Activated CD4-positive, alpha-beta memory T cell treated with anti-CD3 and anti-CD28 coated beads, Interleukin-2, amount 10 ng/mL, durations not matched to agents 7 days and 5 days (primary cell): ENCODE measurements at regions not wholly inside any gene's neighbourhood (a gene's known extent, or its start where the extent isn't known, plus 50 kb on each side); places are given as distances from the start of the nearest gene placed in this dataset.

Experiments used
- CTCF ChIA-PET: fragments of 350-600 bp; sonication (Branson Sonifier 250); formaldehyde crosslinking; loops from one replicate; lab custom pipeline; 2021; ENCODE audit warnings: antibody characterized with exemption, inconsistent platforms; lab: Charles Lee
- POLR2A ChIA-PET: fragments of 350-600 bp; sonication (Branson Sonifier 250); formaldehyde crosslinking; loops from one replicate; lab custom pipeline; 2021; ENCODE audit warnings: antibody characterized with exemption; lab: Charles Lee
- DNase-seq: peaks from one replicate; pipeline ENCODE4 v3.0.0-alpha.2; 2020
- H3K27ac Mint-ChIP-seq: one replicate; pipeline ENCODE4 v1.8.0; 2021; ENCODE audit warnings: mild to moderate bottlenecking, mixed read lengths
- H3K27me3 Mint-ChIP-seq: one replicate; pipeline ENCODE4 v1.8.0; 2021; ENCODE audit warnings: mixed read lengths
- H3K36me3 Mint-ChIP-seq: one replicate; pipeline ENCODE4 v1.8.0; 2021; ENCODE audit warnings: low read depth, mixed read lengths
- H3K4me1 Mint-ChIP-seq: one replicate; pipeline ENCODE4 v1.8.0; 2021; ENCODE audit warnings: mixed read lengths
- H3K4me3 Mint-ChIP-seq: one replicate; pipeline ENCODE4 v1.8.0; 2021; ENCODE audit warnings: mild to moderate bottlenecking, mixed read lengths
- H3K9me3 Mint-ChIP-seq: one replicate; pipeline ENCODE4 v1.8.0; 2021; ENCODE audit warnings: mixed read lengths

GRCh38 chr5:2586016-2586715 lies 165.3 kb downstream of the IRX2 start:
- Mint-ChIP-seq H3K4me3 (no peak overlapping the region), H3K36me3 (no peaks in the 10 kb centered on the region), H3K27me3 (no peaks in the 10 kb centered on the region), H3K4me1 (no peaks in the 10 kb centered on the region), H3K9me3 (peaks cover 10% of the 10 kb centered on the region), H3K27ac (no peak overlapping the region)
- ChIA-PET CTCF (no interaction called here), POLR2A (no interaction called here)
- DNase-seq: no peak

- ChIA-PET POLR2A (no interaction called here), CTCF (no interaction called here)
- no peaks in the 10 kb centered on the region for H3K36me3 Mint-ChIP-seq
- peaks cover 8% of the 10 kb centered on the region for H3K9me3 Mint-ChIP-seq
- no peaks in the 10 kb centered on the region for H3K4me1 Mint-ChIP-seq
- H3K4me3 Mint-ChIP-seq: no peak overlapping the region
- H3K27ac Mint-ChIP-seq: no peak overlapping the region
- DNase-seq: no peak
- H3K27me3 Mint-ChIP-seq: no peaks in the 10 kb centered on the region
These were observed 166.8 kb downstream of the IRX2 start for GRCh38 chr5:2584579-2585269.

- Mint-ChIP-seq H3K27me3 (no peaks in the 10 kb centered on the region), H3K36me3 (no peaks in the 10 kb centered on the region), H3K27ac (no peak overlapping the region), H3K9me3 (peaks cover 8% of the 10 kb centered on the region), H3K4me1 (no peaks in the 10 kb centered on the region), H3K4me3 (no peak overlapping the region)
- ChIA-PET CTCF (no interaction called here), POLR2A (no interaction called here)
- no peak for DNase-seq
These were observed 169.0 kb downstream of the IRX2 start for GRCh38 chr5:2582507-2582906.

- H3K27ac Mint-ChIP-seq: no peak overlapping the region
- no peaks in the 10 kb centered on the region for H3K27me3 Mint-ChIP-seq
- peaks cover 8% of the 10 kb centered on the region for H3K9me3 Mint-ChIP-seq
- no peaks in the 10 kb centered on the region for H3K4me1 Mint-ChIP-seq
- H3K4me3 Mint-ChIP-seq: no peak overlapping the region
- no peaks in the 10 kb centered on the region for H3K36me3 Mint-ChIP-seq
- ChIA-PET CTCF (no interaction called here), POLR2A (no interaction called here)
- no peak for DNase-seq
These were observed 169.4 kb downstream of the IRX2 start for GRCh38 chr5:2582106-2582505.

- CTCF ChIA-PET: no interaction called here
- POLR2A ChIA-PET: no interaction called here
- Mint-ChIP-seq H3K9me3 (peaks cover 9% of the 10 kb centered on the region), H3K27ac (no peak overlapping the region), H3K4me3 (no peak overlapping the region), H3K27me3 (no peaks in the 10 kb centered on the region), H3K4me1 (no peaks in the 10 kb centered on the region), H3K36me3 (no peaks in the 10 kb centered on the region)
- DNase-seq: no peak
These were observed 170.1 kb downstream of the IRX2 start for GRCh38 chr5:2581418-2581817.

GRCh38 chr5:2579126-2579525 lies 172.4 kb downstream of the IRX2 start:
- DNase-seq: no peak
- Mint-ChIP-seq H3K4me3 (no peak overlapping the region), H3K4me1 (no peaks in the 10 kb centered on the region), H3K36me3 (no peaks in the 10 kb centered on the region), H3K27me3 (no peaks in the 10 kb centered on the region), H3K9me3 (peaks cover 10% of the 10 kb centered on the region), H3K27ac (no peak overlapping the region)
- POLR2A ChIA-PET: no interaction called here
- CTCF ChIA-PET: no interaction called here

GRCh38 chr5:2577312-2578036 lies 174.0 kb downstream of the IRX2 start:
- no peak overlapping the region for H3K4me3 Mint-ChIP-seq
- no peaks in the 10 kb centered on the region for H3K36me3 Mint-ChIP-seq
- H3K9me3 Mint-ChIP-seq: peaks cover 10% of the 10 kb centered on the region
- no peaks in the 10 kb centered on the region for H3K4me1 Mint-ChIP-seq
- POLR2A ChIA-PET: no interaction called here
- H3K27ac Mint-ChIP-seq: no peak overlapping the region
- CTCF ChIA-PET: no interaction called here
- no peak for DNase-seq
- H3K27me3 Mint-ChIP-seq: no peaks in the 10 kb centered on the region

GRCh38 chr5:2576823-2577222 lies 174.7 kb downstream of the IRX2 start:
- DNase-seq: no peak
- no peaks in the 10 kb centered on the region for H3K4me1 Mint-ChIP-seq
- no peak overlapping the region for H3K4me3 Mint-ChIP-seq
- H3K9me3 Mint-ChIP-seq: peaks cover 7% of the 10 kb centered on the region
- POLR2A ChIA-PET: no interaction called here
- CTCF ChIA-PET: no interaction called here
- no peaks in the 10 kb centered on the region for H3K36me3 Mint-ChIP-seq
- H3K27ac Mint-ChIP-seq: no peak overlapping the region
- no peaks in the 10 kb centered on the region for H3K27me3 Mint-ChIP-seq

GRCh38 chr5:2575871-2576270 lies 175.6 kb downstream of the IRX2 start:
- H3K4me1 Mint-ChIP-seq: no peaks in the 10 kb centered on the region
- POLR2A ChIA-PET: no interaction called here
- H3K36me3 Mint-ChIP-seq: no peaks in the 10 kb centered on the region
- H3K27me3 Mint-ChIP-seq: no peaks in the 10 kb centered on the region
- H3K9me3 Mint-ChIP-seq: peaks cover 4% of the 10 kb centered on the region
- H3K27ac Mint-ChIP-seq: no peak overlapping the region
- no peak overlapping the region for H3K4me3 Mint-ChIP-seq
- no peak for DNase-seq
- CTCF ChIA-PET: no interaction called here

GRCh38 chr5:2575292-2575691 lies 176.2 kb downstream of the IRX2 start:
- CTCF ChIA-PET: no interaction called here
- H3K4me3 Mint-ChIP-seq: no peak overlapping the region
- no peak overlapping the region for H3K27ac Mint-ChIP-seq
- POLR2A ChIA-PET: no interaction called here
- no peaks in the 10 kb centered on the region for H3K4me1 Mint-ChIP-seq
- no peaks in the 10 kb centered on the region for H3K36me3 Mint-ChIP-seq
- no peak for DNase-seq
- H3K9me3 Mint-ChIP-seq: peaks cover 4% of the 10 kb centered on the region
- H3K27me3 Mint-ChIP-seq: no peaks in the 10 kb centered on the region

- ChIA-PET CTCF (no interaction called here), POLR2A (no interaction called here)
- no peak overlapping the region for H3K27ac Mint-ChIP-seq
- H3K27me3 Mint-ChIP-seq: no peaks in the 10 kb centered on the region
- no peak overlapping the region for H3K4me3 Mint-ChIP-seq
- no peak for DNase-seq
- no peaks in the 10 kb centered on the region for H3K4me1 Mint-ChIP-seq
- no peaks in the 10 kb centered on the region for H3K36me3 Mint-ChIP-seq
- peaks cover 4% of the 10 kb centered on the region for H3K9me3 Mint-ChIP-seq
These were observed 177.3 kb downstream of the IRX2 start for GRCh38 chr5:2574155-2574554.

GRCh38 chr5:2570586-2570985 lies 180.9 kb downstream of the IRX2 start:
- H3K27me3 Mint-ChIP-seq: no peaks in the 10 kb centered on the region
- no peak overlapping the region for H3K27ac Mint-ChIP-seq
- ChIA-PET CTCF (no interaction called here), POLR2A (no interaction called here)
- no peak overlapping the region for H3K4me3 Mint-ChIP-seq
- H3K4me1 Mint-ChIP-seq: no peaks in the 10 kb centered on the region
- no peaks in the 10 kb centered on the region for H3K36me3 Mint-ChIP-seq
- DNase-seq: no peak
- H3K9me3 Mint-ChIP-seq: no peaks in the 10 kb centered on the region

- no peak overlapping the region for H3K4me3 Mint-ChIP-seq
- no peaks in the 10 kb centered on the region for H3K4me1 Mint-ChIP-seq
- DNase-seq: no peak
- no peaks in the 10 kb centered on the region for H3K9me3 Mint-ChIP-seq
- no peaks in the 10 kb centered on the region for H3K36me3 Mint-ChIP-seq
- H3K27ac Mint-ChIP-seq: no peak overlapping the region
- CTCF ChIA-PET: no interaction called here
- no peaks in the 10 kb centered on the region for H3K27me3 Mint-ChIP-seq
- POLR2A ChIA-PET: no interaction called here
These were observed 181.5 kb downstream of the IRX2 start for GRCh38 chr5:2569774-2570542.
